Stomach smooth muscle (tissue), 2 donors: ENCODE measurements at regions not wholly inside any gene's neighbourhood (a gene's known extent, or its start where the extent isn't known, plus 50 kb on each side); places are given as distances from the start of the nearest gene placed in this dataset.

Source experiments
- H3K27ac ChIP-seq: one replicate; pipeline ENCODE4 v1.7.0; 2013; ENCODE audit warnings: mild to moderate bottlenecking, low read length, inconsistent platforms
- H3K27me3 ChIP-seq, 2 donors: one replicate each; pipeline ENCODE4 v1.7.0; 2013; ENCODE audit warnings: low read length in 2 of 2; ENCODE audit not compliant: insufficient read depth in 2 of 2, control insufficient read depth in 1 of 2
- H3K36me3 ChIP-seq, 2 donors: one replicate each; pipeline ENCODE4 v1.7.0; 2013; ENCODE audit warnings: low read length in 2 of 2; ENCODE audit not compliant: control insufficient read depth in 2 of 2, insufficient read depth in 2 of 2
- H3K4me1 ChIP-seq: one replicate; pipeline ENCODE4 v1.7.0; 2013; ENCODE audit warnings: low read length; ENCODE audit not compliant: control insufficient read depth, insufficient read depth
- H3K4me3 ChIP-seq, 2 donors: one replicate each; pipeline ENCODE4 v1.7.0; 2013; ENCODE audit warnings: low read length in 2 of 2
- H3K9ac ChIP-seq, 2 donors: one replicate each; pipeline ENCODE4 v1.7.0; 2013; ENCODE audit warnings: low read length in 2 of 2, mild to moderate bottlenecking in 1 of 2
- H3K9me3 ChIP-seq, 2 donors: one replicate each; pipeline ENCODE4 v1.7.0; 2013; ENCODE audit warnings: low read length in 2 of 2; ENCODE audit not compliant: control insufficient read depth in 2 of 2
- donor health status: healthy.
- donor health status: Pancreatic carcinoma.

- Histone ChIP-seq H3K9me3 (no peaks in the 10 kb centered on the region), H3K9ac (no peak overlapping the region), H3K4me3 (no peak overlapping the region), H3K4me1 (no peaks in the 10 kb centered on the region), H3K27ac (no peak overlapping the region), H3K27me3 (no peaks in the 10 kb centered on the region), H3K36me3 (peaks cover 31 to 41% of the 10 kb centered on the region in 2 donors)
These were observed 79.0 kb downstream of the DNAAF9 start for GRCh38 chr20:3328501-3328900.

GRCh38 chr20:3326779-3327521 is 80.5 kb downstream of the DNAAF9 start:
- H3K4me3 ChIP-seq: no peak overlapping the region
- H3K4me1 ChIP-seq: no peaks in the 10 kb centered on the region
- no peak overlapping the region for H3K27ac ChIP-seq
- H3K9me3 ChIP-seq: no peaks in the 10 kb centered on the region
- H3K27me3 ChIP-seq: no peaks in the 10 kb centered on the region
- no peak overlapping the region for H3K9ac ChIP-seq
- H3K36me3 ChIP-seq: peaks cover 31 to 48% of the 10 kb centered on the region in 2 donors

- Histone ChIP-seq H3K27me3 (no peaks in the 10 kb centered on the region), H3K9me3 (no peaks in the 10 kb centered on the region), H3K9ac (no peak overlapping the region), H3K4me3 (no peak overlapping the region), H3K4me1 (no peaks in the 10 kb centered on the region), H3K27ac (no peak overlapping the region), H3K36me3 (peaks cover 36 to 55% of the 10 kb centered on the region in 2 donors)
These were observed 81.6 kb downstream of the DNAAF9 start for GRCh38 chr20:3325864-3326263.

GRCh38 chr20:3323398-3323797 is 84.1 kb downstream of the DNAAF9 start:
- Histone ChIP-seq H3K9me3 (no peaks in the 10 kb centered on the region), H3K9ac (no peak overlapping the region), H3K36me3 (peaks cover 36 to 52% of the 10 kb centered on the region in 2 donors), H3K27me3 (no peaks in the 10 kb centered on the region), H3K4me1 (no peaks in the 10 kb centered on the region), H3K4me3 (no peak overlapping the region), H3K27ac (no peak overlapping the region)

- H3K9me3 ChIP-seq: no peaks in the 10 kb centered on the region
- H3K4me1 ChIP-seq: no peaks in the 10 kb centered on the region
- no peak overlapping the region for H3K9ac ChIP-seq
- no peak overlapping the region for H3K27ac ChIP-seq
- H3K36me3 ChIP-seq: peaks cover 53 to 58% of the 10 kb centered on the region in 2 donors
- no peaks in the 10 kb centered on the region for H3K27me3 ChIP-seq
- H3K4me3 ChIP-seq: no peak overlapping the region
These were observed 79.4 kb upstream of the SLC4A11 start for GRCh38 chr20:3318226-3318884.

- Histone ChIP-seq H3K9ac (no peak overlapping the region), H3K27me3 (no peaks in the 10 kb centered on the region), H3K4me3 (no peak overlapping the region), H3K27ac (no peak overlapping the region), H3K9me3 (no peaks in the 10 kb centered on the region), H3K4me1 (no peaks in the 10 kb centered on the region), H3K36me3 (peaks cover 41 to 48% of the 10 kb centered on the region in 2 donors)
These were observed 77.1 kb upstream of the SLC4A11 start for GRCh38 chr20:3316136-3316535.

GRCh38 chr20:3315136-3315535 is 76.1 kb upstream of the SLC4A11 start:
- Histone ChIP-seq H3K27ac (no peak overlapping the region), H3K4me1 (no peaks in the 10 kb centered on the region), H3K4me3 (no peak overlapping the region), H3K9ac (no peak overlapping the region), H3K36me3 (peaks cover 37 to 42% of the 10 kb centered on the region in 2 donors), H3K27me3 (no peaks in the 10 kb centered on the region), H3K9me3 (no peaks in the 10 kb centered on the region)

- no peak overlapping the region for H3K9ac ChIP-seq
- no peak overlapping the region for H3K4me3 ChIP-seq
- H3K27ac ChIP-seq: no peak overlapping the region
- H3K4me1 ChIP-seq: no peaks in the 10 kb centered on the region
- no peaks in the 10 kb centered on the region for H3K27me3 ChIP-seq
- H3K9me3 ChIP-seq: no peaks in the 10 kb centered on the region
- peaks cover 37 to 41% of the 10 kb centered on the region in 2 donors for H3K36me3 ChIP-seq
These were observed 75.4 kb upstream of the SLC4A11 start for GRCh38 chr20:3314391-3314790.

GRCh38 chr20:3313683-3314065 is 74.7 kb upstream of the SLC4A11 start:
- no peak overlapping the region for H3K4me3 ChIP-seq
- H3K9ac ChIP-seq: no peak overlapping the region
- H3K9me3 ChIP-seq: no peaks in the 10 kb centered on the region
- peaks cover 37 to 41% of the 10 kb centered on the region in 2 donors for H3K36me3 ChIP-seq
- no peaks in the 10 kb centered on the region for H3K27me3 ChIP-seq
- H3K4me1 ChIP-seq: no peaks in the 10 kb centered on the region
- H3K27ac ChIP-seq: no peak overlapping the region

- no peaks in the 10 kb centered on the region for H3K4me1 ChIP-seq
- peaks cover 33 to 37% of the 10 kb centered on the region in 2 donors for H3K36me3 ChIP-seq
- H3K9ac ChIP-seq: no peak overlapping the region
- no peak overlapping the region for H3K4me3 ChIP-seq
- no peaks in the 10 kb centered on the region for H3K9me3 ChIP-seq
- H3K27ac ChIP-seq: no peak overlapping the region
- H3K27me3 ChIP-seq: no peaks in the 10 kb centered on the region
These were observed 74.1 kb upstream of the SLC4A11 start for GRCh38 chr20:3312940-3313682.
